HTR-8/SVneo (cell line): ENCODE measurements at regions not wholly inside any gene's neighbourhood (a gene's known extent, or its start where the extent isn't known, plus 50 kb on each side); places are given as distances from the start of the nearest gene placed in this dataset.

Experiments used
- DNase-seq: peaks from one replicate; pipeline ENCODE4 v3.0.0; 2011; ENCODE audit warnings: low spot score, mixed read lengths; ENCODE audit not compliant: insufficient read length
- FAIRE-seq: peaks from 2 replicates; lab custom pipeline; 2011; peaks lifted over from hg19 to GRCh38; lab: Jason Lieb, UNC

- FAIRE-seq: no peak
- DNase-seq: no peak
These were observed 646.1 kb downstream of the SQOR start for GRCh38 chr15:46280762-46281542.

- FAIRE-seq (no peak), DNase-seq (no peak)
These were observed 658.7 kb downstream of the SQOR start for GRCh38 chr15:46293550-46293949.

GRCh38 chr15:46296002-46296401 is 661.2 kb downstream of the SQOR start:
- FAIRE-seq (no peak), DNase-seq (no peak)

- FAIRE-seq: no peak
- no peak for DNase-seq
These were observed 662.0 kb downstream of the SQOR start for GRCh38 chr15:46296797-46297196.

GRCh38 chr15:46297766-46298165 is 662.9 kb downstream of the SQOR start:
- DNase-seq: no peak

GRCh38 chr15:46300716-46301115 is 665.9 kb downstream of the SQOR start:
- DNase-seq (no peak), FAIRE-seq (no peak)

More at GRCh38 chr15:46297766-46298165, 662.9 kb downstream of the SQOR start:
- FAIRE-seq: no peak

GRCh38 chr15:46301291-46301690 is 666.5 kb downstream of the SQOR start:
- DNase-seq (no peak), FAIRE-seq (no peak)

GRCh38 chr15:46301826-46302225 is 667.0 kb downstream of the SQOR start:
- DNase-seq: no peak
- no peak for FAIRE-seq

GRCh38 chr15:46304321-46304720 is 669.5 kb downstream of the SQOR start:
- no peak for FAIRE-seq

GRCh38 chr15:46307746-46308145 is 672.9 kb downstream of the SQOR start:
- FAIRE-seq (no peak), DNase-seq (no peak)

More at GRCh38 chr15:46304321-46304720, 669.5 kb downstream of the SQOR start:
- DNase-seq: peak; percentile 8

GRCh38 chr15:46309914-46310313 is 675.1 kb downstream of the SQOR start:
- FAIRE-seq: no peak
- no peak for DNase-seq

GRCh38 chr15:46312133-46312740 is 677.4 kb downstream of the SQOR start:
- peak; percentile 42 for DNase-seq
- no peak for FAIRE-seq

GRCh38 chr15:46315434-46315833 is 680.6 kb downstream of the SQOR start:
- FAIRE-seq: no peak
- no peak for DNase-seq

- no peak for FAIRE-seq
- no peak for DNase-seq
These were observed 681.2 kb downstream of the SQOR start for GRCh38 chr15:46316024-46316423.

- no peak for FAIRE-seq
- DNase-seq: no peak
These were observed 682.2 kb downstream of the SQOR start for GRCh38 chr15:46317029-46317428.

- DNase-seq (no peak), FAIRE-seq (no peak)
These were observed 687.9 kb downstream of the SQOR start for GRCh38 chr15:46322753-46323152.

- FAIRE-seq: no peak
- no peak for DNase-seq
These were observed 691.3 kb downstream of the SQOR start for GRCh38 chr15:46326173-46326572.

- DNase-seq (no peak), FAIRE-seq (no peak)
These were observed 694.0 kb downstream of the SQOR start for GRCh38 chr15:46328821-46329220.

GRCh38 chr15:46329876-46330275 is 695.0 kb downstream of the SQOR start:
- no peak for FAIRE-seq

GRCh38 chr15:46331546-46331945 is 696.7 kb downstream of the SQOR start:
- FAIRE-seq: no peak
- no peak for DNase-seq

More at GRCh38 chr15:46329876-46330275, 695.0 kb downstream of the SQOR start:
- no peak for DNase-seq

GRCh38 chr15:46343196-46343935 is 708.5 kb downstream of the SQOR start:
- DNase-seq: no peak
- FAIRE-seq: no peak
